EL (cell line): ENCODE measurements at regions not wholly inside any gene's neighbourhood (a gene's known extent, or its start where the extent isn't known, plus 50 kb on each side); places are given as distances from the start of the nearest gene placed in this dataset.

Source experiments
- DNase-seq: peaks from one replicate; pipeline ENCODE4 v3.0.0-alpha.2; 2016

- peak; percentile 6 for DNase-seq
Measured at GRCh38 chr3:99087277-99087676, 185.8 kb upstream of the DCBLD2 start.

- DNase-seq = peak; percentile 61
Measured at GRCh38 chr3:99084826-99085225, 183.3 kb upstream of the DCBLD2 start.

- peak; percentile 14 for DNase-seq
Measured at GRCh38 chr3:99084156-99084555, 182.7 kb upstream of the DCBLD2 start.

DNA sequence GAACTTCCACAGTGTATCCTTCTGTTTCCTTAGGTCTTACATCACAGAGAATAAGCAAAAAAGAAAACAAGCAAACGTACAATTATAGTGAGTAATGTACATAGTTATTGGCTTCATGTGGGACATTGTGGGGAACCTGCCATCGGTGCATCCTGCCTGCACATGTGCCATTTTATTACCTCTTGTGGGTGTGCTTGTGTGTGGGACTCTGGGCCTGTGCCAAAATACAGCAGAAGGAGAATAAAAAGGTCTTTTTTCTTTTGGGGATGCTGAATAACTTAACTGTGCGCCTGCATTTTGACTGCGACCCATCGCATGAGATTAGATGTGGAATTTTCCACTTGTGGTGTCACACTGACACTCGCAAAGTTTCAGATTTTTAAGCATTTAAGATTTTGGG, 169.6 kb upstream of the DCBLD2 start:
- DNase-seq = no peak

DNA sequence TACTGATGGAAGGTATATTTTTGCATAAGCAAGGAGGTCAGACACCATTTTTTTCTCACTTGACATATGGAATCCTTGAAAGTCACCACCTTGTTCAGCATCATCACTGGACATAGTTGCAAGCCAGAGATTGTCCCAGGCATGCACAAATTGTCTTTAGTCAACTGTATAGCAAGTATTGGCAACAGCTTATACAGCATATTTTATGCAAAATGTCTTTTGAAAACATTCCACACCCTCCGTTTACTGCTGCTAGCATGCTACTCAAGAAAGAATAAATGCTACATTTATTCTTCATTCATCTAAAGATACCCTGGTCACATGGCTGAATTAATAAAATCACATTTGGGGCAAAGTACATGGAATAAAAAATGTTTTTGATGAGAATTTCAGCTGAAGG, 168.5 kb upstream of the DCBLD2 start:
- DNase-seq = no peak

GRCh38 chr3:99066863-99067262, 165.4 kb upstream of the DCBLD2 start:
- no peak for DNase-seq

- no peak for DNase-seq
Measured at GRCh38 chr3:99049164-99049563, 147.7 kb upstream of the DCBLD2 start.

DNA sequence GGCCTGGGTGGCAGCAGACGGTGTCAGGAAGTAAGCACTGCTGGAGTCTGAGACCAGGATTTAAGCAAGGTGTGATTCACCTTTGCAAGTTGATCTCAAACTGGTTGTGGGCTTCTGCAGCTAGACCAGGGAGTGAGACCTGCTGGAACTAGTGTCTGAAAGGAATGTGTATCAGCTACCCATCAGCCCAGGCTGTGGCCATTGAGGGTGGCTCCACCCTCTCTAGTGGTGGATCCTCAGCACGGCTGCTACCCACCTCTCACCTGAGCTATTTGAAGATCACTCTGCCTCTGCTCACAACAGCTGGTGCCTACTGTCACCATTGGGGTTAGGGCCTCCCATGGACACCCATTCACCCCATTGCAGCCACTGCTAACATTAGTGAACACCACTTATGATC, 140.3 kb upstream of the DCBLD2 start:
- no peak for DNase-seq

GRCh38 chr3:99031778-99032177, 130.3 kb upstream of the DCBLD2 start:
- DNase-seq = no peak

DNA sequence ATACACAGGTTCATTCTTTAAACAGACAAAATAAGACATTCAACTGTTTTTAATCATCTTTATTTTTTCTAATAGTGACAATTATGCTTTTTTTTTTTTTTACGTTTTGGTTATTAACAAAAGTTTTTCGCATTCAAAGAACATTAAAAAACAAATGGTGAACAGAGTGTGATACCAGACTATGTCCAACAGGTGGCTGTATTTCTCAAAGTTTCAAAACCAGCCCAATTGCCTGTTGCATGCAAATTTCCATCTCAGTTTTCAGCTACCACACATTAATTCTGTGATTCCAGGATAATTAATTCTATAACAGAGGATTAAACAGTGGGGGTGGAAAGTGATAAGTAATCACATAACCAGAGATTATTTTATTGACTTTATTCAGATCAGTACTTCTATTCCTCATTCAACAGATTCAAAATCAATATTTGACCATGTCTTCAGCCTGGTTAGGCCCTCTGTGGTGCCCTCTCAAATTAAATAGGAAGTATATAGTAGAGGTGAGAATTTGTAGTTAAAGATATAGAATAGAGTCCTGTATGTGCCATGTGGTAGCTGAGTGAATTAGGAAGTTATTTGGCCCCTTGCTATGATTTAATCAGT, 122.2 kb upstream of the DCBLD2 start:
- peak; percentile 48 for DNase-seq

GRCh38 chr3:99021466-99021865, 120.0 kb upstream of the DCBLD2 start:
- DNase-seq = no peak

- no peak for DNase-seq
Measured at GRCh38 chr3:99016452-99016851, 115.0 kb upstream of the DCBLD2 start.

DNA sequence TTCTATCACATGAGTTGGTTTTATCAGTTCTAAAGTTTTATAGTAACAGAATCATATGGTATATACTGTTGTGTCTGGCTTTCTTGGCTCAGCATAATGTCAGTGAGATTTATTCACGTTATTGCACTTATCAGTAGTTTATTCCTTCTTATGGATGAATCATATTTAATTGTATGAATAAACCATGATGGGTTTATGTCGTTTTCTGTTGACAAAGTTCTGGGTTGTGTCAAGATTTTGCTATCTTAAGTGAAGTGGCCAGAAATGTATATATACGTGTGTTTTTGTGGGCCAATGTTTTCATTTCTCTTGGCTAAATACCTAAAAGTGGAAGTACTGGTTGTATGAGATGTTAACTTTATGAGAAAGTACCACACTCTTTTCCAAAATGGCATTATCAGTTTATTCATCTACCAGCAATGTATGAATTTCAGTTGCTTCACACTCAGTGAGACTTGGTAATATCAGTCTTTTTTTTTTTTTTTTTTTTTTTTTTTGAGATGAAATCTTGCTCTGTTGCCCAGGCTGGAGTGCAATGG, 112.4 kb upstream of the DCBLD2 start:
- DNase-seq = no peak

- DNase-seq = no peak
Measured at GRCh38 chr3:99013077-99013476, 111.6 kb upstream of the DCBLD2 start.

- no peak for DNase-seq
Measured at GRCh38 chr3:99012051-99012450, 110.6 kb upstream of the DCBLD2 start.

GRCh38 chr3:99009851-99010250, 108.4 kb upstream of the DCBLD2 start:
- no peak for DNase-seq

GRCh38 chr3:99006686-99007085, 105.2 kb upstream of the DCBLD2 start:
- DNase-seq = no peak

DNA sequence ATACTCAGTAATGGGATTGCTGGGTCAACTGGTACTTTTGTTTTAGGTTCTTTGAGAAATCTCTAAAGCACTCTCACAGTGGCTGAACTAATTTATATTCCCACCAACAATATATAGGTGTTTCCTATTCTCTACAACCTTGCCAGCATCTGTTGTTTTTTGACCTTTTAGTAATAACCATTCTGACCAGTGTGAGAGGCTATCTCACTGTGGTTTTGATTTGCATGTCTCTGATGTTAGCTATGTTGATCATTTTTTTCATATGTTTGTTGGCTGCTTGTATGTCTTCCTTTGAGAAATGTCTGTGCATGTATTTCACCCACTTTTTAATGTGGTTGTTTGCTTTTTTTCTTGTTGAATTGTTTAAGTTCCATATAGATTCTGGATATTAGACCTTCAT, 98.2 kb upstream of the DCBLD2 start:
- no peak for DNase-seq

DNA sequence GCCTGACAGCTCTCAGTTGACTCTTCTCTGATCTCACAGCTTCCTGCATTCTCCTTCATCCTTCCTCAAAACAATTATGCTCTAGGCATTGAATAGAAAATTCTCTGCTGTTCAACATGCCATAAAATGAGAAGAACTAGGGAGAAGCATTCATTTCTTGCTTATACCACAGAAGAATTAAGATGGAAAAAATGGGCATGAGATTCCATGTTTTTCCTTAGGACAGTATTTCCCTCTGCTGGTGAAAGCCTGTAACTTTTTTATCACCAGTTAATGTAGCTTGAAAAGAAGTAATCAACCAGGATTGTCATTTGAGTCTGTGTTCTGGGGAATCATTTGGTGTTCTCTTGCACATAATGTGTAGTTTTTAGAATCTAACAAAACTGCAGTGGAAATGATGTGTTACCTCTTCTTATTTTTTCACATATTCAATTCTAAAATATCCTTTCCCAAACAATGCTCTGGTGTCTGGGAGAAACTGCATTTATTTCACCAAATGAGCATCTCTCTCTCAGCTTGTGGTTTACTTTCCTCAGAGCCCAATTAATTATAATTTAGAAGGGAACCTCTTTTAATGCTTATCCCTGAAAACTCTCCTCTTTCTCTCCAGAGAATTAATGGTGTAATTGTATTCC, 92.8 kb upstream of the DCBLD2 start:
- DNase-seq = peak; percentile 64

DNA sequence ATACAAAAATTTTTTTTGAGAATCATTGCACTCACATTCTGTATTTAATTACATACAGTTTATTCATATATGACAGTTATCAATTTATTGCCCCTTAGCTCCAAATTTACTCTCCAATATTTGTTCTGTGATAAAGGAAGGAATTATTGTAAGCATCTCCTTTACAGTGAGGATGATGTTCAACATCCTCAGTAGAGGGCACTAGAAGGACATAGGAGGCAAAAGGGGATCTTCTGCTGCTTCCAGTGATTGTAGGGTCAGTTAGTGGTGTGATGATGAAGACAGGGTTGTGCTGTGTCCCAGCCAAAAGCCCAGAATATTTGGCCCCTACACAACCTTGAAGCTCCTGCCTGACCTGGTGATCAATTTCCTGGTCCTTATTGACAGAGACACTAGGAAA, 89.9 kb upstream of the DCBLD2 start:
- no peak for DNase-seq

DNA sequence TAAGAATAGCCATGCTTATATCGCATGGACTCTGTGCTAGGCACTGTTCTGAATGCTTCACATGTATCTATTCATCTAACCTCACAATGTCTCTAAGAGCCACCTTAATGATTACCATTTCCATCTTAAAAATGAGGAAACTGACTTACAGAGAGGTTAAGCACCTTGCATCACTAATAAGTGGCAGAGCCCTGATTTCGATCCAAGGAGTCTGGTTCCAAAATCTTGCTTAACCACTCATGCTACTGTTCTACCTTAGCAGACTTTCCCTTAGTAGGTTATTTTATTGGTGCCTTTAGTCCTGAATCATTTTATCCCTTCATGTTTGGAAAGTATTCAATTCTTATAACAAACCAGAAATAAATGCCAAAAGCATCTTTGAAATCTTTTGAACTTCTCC, 89.2 kb upstream of the DCBLD2 start:
- DNase-seq = no peak

- peak; percentile 98 for DNase-seq
Measured at GRCh38 chr3:98986073-98986472, 84.6 kb upstream of the DCBLD2 start.

DNA sequence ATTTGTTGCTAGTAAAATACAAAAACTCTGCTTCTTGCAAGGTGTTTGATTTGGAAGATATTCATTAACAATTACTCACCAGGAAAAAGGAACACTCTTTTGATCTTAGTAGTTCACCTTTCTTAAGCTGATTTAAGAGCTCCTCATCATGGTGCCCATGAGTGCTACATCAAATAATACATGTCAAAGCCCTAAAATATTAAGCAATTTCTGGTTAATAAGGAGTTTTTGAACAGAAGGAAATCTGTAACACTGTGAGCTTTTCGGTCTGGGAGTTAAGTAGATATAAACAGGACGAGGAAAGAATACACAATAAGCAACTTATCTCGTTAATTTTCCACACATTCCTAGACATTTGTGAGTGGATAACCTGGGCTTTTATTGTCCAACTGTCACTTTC, 83.9 kb upstream of the DCBLD2 start:
- no peak for DNase-seq

GRCh38 chr3:98984024-98984423, 82.5 kb upstream of the DCBLD2 start:
- DNase-seq = no peak

- DNase-seq = no peak
Measured at GRCh38 chr3:98982351-98982750, 80.9 kb upstream of the DCBLD2 start.
